SU-DHL-6 (cell line): ENCODE measurements at regions not wholly inside any gene's neighbourhood (a gene's known extent, or its start where the extent isn't known, plus 50 kb on each side); places are given as distances from the start of the nearest gene placed in this dataset.
"Not testable (repeated sequence)": the region's sequence is repeated elsewhere in the genome, so short reads cannot be mapped to it uniquely, and the experiment has no call there.

Experiments
- CTCF ChIP-seq: fragments of 200-600 bp; sonication (generic); IDR thresholded peaks from one replicate; pipeline ENCODE4 v1.5.1; 2017; ENCODE audit warnings: antibody characterized with exemption, mild to moderate bottlenecking, low read length, moderate library complexity; ENCODE audit not compliant: insufficient read depth, poor library complexity, severe bottlenecking
- EZH2phosphoT487 ChIP-seq: fragments of 200-600 bp; sonication (generic), shearing (Covaris generic); conservative IDR thresholded peaks from 2 replicates; pipeline ENCODE4 v1.6.1; 2018; ENCODE audit warnings: mild to moderate bottlenecking, antibody characterized with exemption, low read length, moderate library complexity, mixed read lengths

GRCh38 chr18:35848321-35848720 lies 124.2 kb upstream of the RMP24 start:
- TF ChIP-seq CTCF, EZH2phosphoT487: not testable (repeated sequence)
